ENCODE measurements at regions not wholly inside any gene's neighbourhood (a gene's known extent, or its start where the extent isn't known, plus 50 kb on each side); places are given as distances from the start of the nearest gene placed in this dataset.

DNA sequence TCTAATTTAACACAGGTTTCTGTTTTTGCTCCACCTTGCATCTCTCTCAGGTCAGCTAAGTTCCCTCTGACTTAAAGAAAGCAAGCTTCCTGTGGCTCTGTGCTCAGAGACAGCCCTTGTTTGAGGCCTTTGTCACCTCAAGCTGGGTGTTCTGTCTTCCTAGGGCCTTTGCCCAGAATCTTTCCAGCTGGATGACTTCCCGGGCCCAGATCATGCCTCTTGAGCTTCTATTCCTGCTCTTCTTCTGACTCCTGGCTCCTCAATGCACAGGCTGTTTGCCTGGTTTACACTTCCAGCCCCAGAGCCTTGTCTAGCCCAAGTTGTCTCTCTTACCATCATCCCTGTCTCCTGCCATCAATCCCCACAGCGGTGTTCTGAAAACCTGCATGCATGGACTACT, 300.6 kb downstream of the VPS13C start:
- H3K36me3 ChIP-seq (ENCODE audit: insufficient read depth, low read length): no peaks in the 10 kb centered on the region
- H3K4me1 ChIP-seq (ENCODE audit: insufficient read depth, low read length): no peaks in the 10 kb centered on the region
- H3K27ac ChIP-seq (ENCODE audit: low read depth, low read length): no peak overlapping the region
- H3K27me3 ChIP-seq (ENCODE audit: control insufficient read depth in 1 of 2, insufficient read depth in 2 of 2, low read length in 2 of 2): no peaks in the 10 kb centered on the region
- no peak overlapping the region for H3K4me3 ChIP-seq (ENCODE audit: low read depth in 1 of 2, low read length in 2 of 2)
- no peaks in the 10 kb centered on the region for H3K9me3 ChIP-seq (ENCODE audit: low read length)
- H3K9ac ChIP-seq (ENCODE audit: low read length): no peak overlapping the region

DNA sequence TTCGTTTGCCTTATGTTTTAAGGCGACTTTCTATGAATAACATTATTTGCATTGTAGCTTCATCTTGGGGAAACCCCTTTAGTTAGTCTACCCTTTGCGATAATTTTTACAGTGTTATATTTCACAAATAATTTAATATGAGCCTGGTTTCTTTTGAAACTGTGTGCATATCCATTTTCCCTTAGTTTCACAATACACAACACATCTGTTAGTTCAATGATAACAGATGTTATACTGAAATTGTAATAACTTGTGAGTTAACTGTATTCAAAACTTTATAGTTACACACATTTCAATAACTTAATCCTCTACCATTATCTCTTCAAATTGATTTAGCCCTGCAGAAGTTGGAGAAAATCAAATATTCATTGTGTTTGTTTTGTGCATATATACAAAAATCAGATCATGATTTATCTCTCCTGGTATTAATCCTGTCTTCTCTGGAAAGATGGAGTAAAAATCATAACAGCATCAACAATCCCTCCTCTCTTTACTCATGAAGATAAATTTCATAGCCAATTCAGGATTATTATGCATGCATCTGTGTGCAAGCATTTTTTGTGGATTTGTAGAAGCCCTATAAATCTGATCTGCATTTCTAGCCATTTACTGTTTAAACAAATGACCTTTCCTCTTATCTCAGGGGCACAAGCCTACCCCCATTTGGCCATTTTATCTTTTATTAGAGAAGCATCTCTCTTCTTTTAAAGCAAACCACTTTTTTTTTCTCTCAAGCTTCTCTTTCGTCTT, 304.0 kb downstream of the VPS13C start:
- Histone ChIP-seq H3K4me3 (ENCODE audit: low read depth in 1 of 2, low read length in 2 of 2) (no peak overlapping the region), H3K27ac (ENCODE audit: low read depth, low read length) (no peak overlapping the region), H3K9me3 (ENCODE audit: low read length) (no peaks in the 10 kb centered on the region), H3K4me1 (ENCODE audit: insufficient read depth, low read length) (no peaks in the 10 kb centered on the region), H3K9ac (ENCODE audit: low read length) (no peak overlapping the region), H3K36me3 (ENCODE audit: insufficient read depth, low read length) (no peaks in the 10 kb centered on the region), H3K27me3 (ENCODE audit: control insufficient read depth in 1 of 2, insufficient read depth in 2 of 2, low read length in 2 of 2) (no peaks in the 10 kb centered on the region)

DNA sequence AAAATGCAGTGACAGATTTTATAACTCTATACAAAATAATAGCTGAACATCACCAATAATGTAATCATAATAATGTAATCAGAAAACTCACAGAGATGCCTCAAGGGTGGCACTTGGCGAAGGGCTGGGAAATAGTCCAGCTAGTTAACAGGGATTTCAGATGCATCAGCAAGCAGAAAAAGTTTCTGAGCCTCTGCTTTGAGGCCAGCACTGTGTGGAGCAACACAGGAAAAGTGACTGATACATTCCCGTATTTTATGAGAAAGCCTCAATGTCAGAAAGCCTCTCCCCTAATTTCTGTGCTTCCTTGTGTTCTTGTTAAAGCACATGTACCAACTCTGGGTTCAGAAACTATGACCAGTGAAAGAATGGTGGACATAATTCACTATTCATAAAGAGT, 304.8 kb downstream of the VPS13C start:
- Histone ChIP-seq H3K27ac (ENCODE audit: low read depth, low read length) (no peak overlapping the region), H3K4me1 (ENCODE audit: insufficient read depth, low read length) (no peaks in the 10 kb centered on the region), H3K9me3 (ENCODE audit: low read length) (no peaks in the 10 kb centered on the region), H3K36me3 (ENCODE audit: insufficient read depth, low read length) (no peaks in the 10 kb centered on the region), H3K9ac (ENCODE audit: low read length) (no peak overlapping the region), H3K27me3 (ENCODE audit: control insufficient read depth in 1 of 2, insufficient read depth in 2 of 2, low read length in 2 of 2) (no peaks in the 10 kb centered on the region), H3K4me3 (ENCODE audit: low read depth in 1 of 2, low read length in 2 of 2) (no peak overlapping the region)

DNA sequence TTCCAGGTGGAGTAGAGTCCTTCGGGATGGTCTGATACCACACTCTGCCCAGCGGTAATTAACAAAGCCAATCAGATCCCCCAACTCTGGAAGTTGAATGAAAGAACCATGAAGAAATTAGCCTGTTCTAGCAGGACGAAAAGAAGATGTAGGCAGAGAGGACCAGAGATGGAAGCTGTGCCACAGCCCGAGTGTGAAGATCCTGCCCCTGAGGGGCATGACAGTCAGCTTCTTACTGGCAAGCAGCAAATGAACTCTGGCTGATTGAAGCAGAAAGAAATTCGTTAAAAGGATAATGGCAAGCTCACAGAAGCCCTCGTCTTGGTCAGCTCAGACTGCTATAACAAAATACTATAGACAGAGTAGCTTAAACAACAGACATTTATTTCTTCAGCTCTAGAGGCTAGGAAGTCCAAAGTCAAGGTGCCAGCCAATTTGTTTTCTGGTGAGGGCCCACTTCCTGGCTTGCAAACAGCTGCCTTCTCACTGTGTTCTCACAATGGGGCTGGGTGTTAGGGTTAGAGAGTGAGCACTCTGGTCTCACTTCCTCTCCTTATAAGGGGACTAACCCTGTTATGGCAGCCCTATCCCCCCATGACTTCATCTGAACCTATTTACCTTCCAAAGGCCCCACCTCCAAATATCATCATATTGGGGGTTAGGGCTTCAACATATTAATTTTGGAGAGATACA, 307.1 kb downstream of the VPS13C start:
- Histone ChIP-seq H3K4me1 (ENCODE audit: insufficient read depth, low read length) (no peaks in the 10 kb centered on the region), H3K36me3 (ENCODE audit: insufficient read depth, low read length) (no peaks in the 10 kb centered on the region), H3K27ac (ENCODE audit: low read depth, low read length) (no peak overlapping the region), H3K9ac (ENCODE audit: low read length) (no peak overlapping the region), H3K27me3 (ENCODE audit: control insufficient read depth in 1 of 2, insufficient read depth in 2 of 2, low read length in 2 of 2) (no peaks in the 10 kb centered on the region), H3K4me3 (ENCODE audit: low read depth in 1 of 2, low read length in 2 of 2) (no peak overlapping the region), H3K9me3 (ENCODE audit: low read length) (no peaks in the 10 kb centered on the region)

DNA sequence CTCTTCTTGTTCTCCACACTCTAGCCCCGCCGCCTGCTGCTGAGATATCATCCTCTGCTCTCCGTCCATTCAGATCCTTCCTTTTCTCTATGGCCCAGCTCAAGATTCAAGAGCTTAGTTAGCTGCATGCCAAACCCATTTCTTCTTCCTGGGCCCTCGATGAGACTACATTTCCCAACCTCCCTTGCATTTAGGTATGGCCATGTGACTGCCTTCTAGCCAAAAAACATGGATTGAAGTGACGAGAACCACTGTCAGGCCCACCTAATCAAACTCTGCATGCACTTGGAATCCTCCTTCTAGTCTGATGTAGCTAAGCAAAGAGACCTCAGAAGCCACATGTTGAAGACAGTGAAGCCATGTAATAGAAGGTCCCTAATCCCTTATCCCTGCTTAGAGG, 308.2 kb downstream of the VPS13C start:
- no peaks in the 10 kb centered on the region for H3K36me3 ChIP-seq (ENCODE audit: insufficient read depth, low read length)
- no peak overlapping the region for H3K27ac ChIP-seq (ENCODE audit: low read depth, low read length)
- H3K4me3 ChIP-seq (ENCODE audit: low read depth in 1 of 2, low read length in 2 of 2): no peak overlapping the region
- no peak overlapping the region for H3K9ac ChIP-seq (ENCODE audit: low read length)
- no peaks in the 10 kb centered on the region for H3K4me1 ChIP-seq (ENCODE audit: insufficient read depth, low read length)
- H3K9me3 ChIP-seq (ENCODE audit: low read length): no peaks in the 10 kb centered on the region
- no peaks in the 10 kb centered on the region for H3K27me3 ChIP-seq (ENCODE audit: control insufficient read depth in 1 of 2, insufficient read depth in 2 of 2, low read length in 2 of 2)

DNA sequence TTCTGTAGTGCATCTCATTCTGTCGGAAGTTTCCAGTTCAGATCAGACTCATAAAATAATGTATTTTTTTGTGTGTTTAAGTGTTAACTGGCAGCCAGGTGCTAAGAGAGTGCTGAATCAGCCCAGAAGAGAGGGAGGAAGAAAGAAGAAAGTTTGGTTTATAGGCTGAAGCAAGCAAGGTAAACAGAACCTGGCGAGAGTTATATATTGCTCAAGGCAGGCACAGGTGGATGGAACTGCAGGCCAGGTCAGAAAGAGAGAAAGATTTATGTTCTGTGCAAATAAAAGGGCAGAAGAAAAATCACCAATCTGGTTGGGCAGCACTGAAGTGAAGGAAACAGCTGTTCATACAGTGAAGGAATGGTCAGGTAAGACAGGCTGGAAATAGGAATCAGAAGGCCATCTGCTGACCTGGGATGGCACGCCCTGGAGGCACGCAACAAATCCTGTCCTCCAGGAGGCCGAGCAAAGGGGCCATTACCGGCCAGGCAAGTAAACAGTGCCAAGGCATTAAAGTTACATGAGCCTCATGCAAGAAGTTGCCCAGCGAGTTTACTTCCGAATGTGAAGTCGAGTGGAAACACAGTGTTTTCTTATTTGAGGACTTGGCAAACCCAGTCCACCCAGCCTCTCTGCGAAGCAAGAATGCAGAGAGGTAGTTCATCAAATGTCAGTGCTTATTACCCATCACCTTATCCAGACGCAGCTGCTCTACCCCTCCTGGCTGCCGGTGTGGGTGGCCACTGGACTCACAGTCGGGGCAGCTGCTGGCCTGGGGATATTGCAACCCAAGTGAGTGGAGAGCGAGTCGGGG, 309.8 kb downstream of the VPS13C start:
- Histone ChIP-seq H3K9ac (ENCODE audit: low read length) (no peak overlapping the region), H3K4me1 (ENCODE audit: insufficient read depth, low read length) (no peaks in the 10 kb centered on the region), H3K36me3 (ENCODE audit: insufficient read depth, low read length) (no peaks in the 10 kb centered on the region), H3K27me3 (ENCODE audit: control insufficient read depth in 1 of 2, insufficient read depth in 2 of 2, low read length in 2 of 2) (no peaks in the 10 kb centered on the region), H3K4me3 (ENCODE audit: low read depth in 1 of 2, low read length in 2 of 2) (no peak overlapping the region), H3K27ac (ENCODE audit: low read depth, low read length) (no peak overlapping the region), H3K9me3 (ENCODE audit: low read length) (no peaks in the 10 kb centered on the region)

DNA sequence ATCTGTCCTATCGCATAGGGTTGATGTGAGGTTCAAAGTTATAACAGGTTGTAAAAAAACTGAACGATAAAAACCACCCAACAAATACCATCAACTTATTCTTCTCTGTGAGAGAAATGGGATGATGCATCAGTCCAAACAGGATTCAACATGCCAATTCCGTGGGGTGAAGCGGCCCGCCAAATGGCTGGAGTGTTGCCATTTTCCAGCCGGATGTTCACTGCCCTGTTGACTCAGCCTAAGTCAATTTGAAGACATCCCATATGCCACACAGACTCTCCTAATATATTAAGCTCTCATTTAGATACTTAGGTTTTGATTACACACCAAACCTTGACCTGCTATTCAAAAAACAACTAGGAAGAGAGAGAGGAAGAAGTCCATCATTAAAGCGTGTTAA, 311.1 kb downstream of the VPS13C start:
- Histone ChIP-seq H3K4me1 (ENCODE audit: insufficient read depth, low read length) (no peaks in the 10 kb centered on the region), H3K27me3 (ENCODE audit: control insufficient read depth in 1 of 2, insufficient read depth in 2 of 2, low read length in 2 of 2) (no peaks in the 10 kb centered on the region), H3K27ac (ENCODE audit: low read depth, low read length) (no peak overlapping the region), H3K9me3 (ENCODE audit: low read length) (no peaks in the 10 kb centered on the region), H3K36me3 (ENCODE audit: insufficient read depth, low read length) (no peaks in the 10 kb centered on the region), H3K4me3 (ENCODE audit: low read depth in 1 of 2, low read length in 2 of 2) (no peak overlapping the region), H3K9ac (ENCODE audit: low read length) (no peak overlapping the region)

DNA sequence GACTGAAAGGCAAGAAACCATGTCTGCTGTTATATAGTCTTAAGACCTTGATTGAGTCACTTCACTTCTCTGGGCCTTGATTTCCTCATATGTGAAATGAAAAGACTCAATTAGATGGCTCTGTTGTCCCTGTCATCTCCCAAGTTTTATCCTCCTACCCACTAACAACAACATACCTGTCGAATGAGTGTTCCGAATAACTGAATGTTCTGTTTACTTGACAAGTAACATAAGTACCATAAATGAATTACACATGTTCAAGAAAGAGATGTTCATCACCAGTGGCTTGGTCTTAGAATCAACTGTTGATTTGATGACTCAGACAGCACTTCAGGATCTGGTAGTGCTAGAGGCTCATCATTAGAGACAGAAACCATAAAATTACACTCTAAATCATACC, 311.7 kb downstream of the VPS13C start:
- Histone ChIP-seq H3K27ac (ENCODE audit: low read depth, low read length) (no peak overlapping the region), H3K9me3 (ENCODE audit: low read length) (no peaks in the 10 kb centered on the region), H3K27me3 (ENCODE audit: control insufficient read depth in 1 of 2, insufficient read depth in 2 of 2, low read length in 2 of 2) (no peaks in the 10 kb centered on the region), H3K4me1 (ENCODE audit: insufficient read depth, low read length) (no peaks in the 10 kb centered on the region), H3K9ac (ENCODE audit: low read length) (no peak overlapping the region), H3K4me3 (ENCODE audit: low read depth in 1 of 2, low read length in 2 of 2) (no peak overlapping the region), H3K36me3 (ENCODE audit: insufficient read depth, low read length) (no peaks in the 10 kb centered on the region)

DNA sequence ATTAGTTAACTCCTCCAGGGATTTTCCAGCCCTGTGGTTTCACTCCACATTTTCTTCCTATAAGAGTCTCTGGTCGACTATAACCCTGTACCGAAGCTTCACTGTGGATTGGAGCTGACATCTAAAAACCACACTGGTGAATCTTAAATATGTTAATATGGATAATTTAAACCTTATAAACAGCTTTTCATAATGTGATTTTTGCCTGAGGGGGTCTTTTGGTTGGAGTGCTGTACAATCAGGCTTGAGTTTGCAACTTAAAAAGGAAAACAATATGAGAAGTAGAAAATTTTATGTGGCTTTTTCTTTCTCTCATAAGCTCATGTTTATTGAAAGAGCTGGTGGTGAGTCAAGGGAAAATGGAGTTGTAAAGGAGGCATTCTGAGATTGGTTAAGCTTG, 313.7 kb downstream of the VPS13C start:
- Histone ChIP-seq H3K4me1 (ENCODE audit: insufficient read depth, low read length) (no peaks in the 10 kb centered on the region), H3K27ac (ENCODE audit: low read depth, low read length) (no peak overlapping the region), H3K36me3 (ENCODE audit: insufficient read depth, low read length) (no peaks in the 10 kb centered on the region), H3K27me3 (ENCODE audit: control insufficient read depth in 1 of 2, insufficient read depth in 2 of 2, low read length in 2 of 2) (no peaks in the 10 kb centered on the region), H3K9me3 (ENCODE audit: low read length) (no peaks in the 10 kb centered on the region), H3K4me3 (ENCODE audit: low read depth in 1 of 2, low read length in 2 of 2) (no peak overlapping the region), H3K9ac (ENCODE audit: low read length) (no peak overlapping the region)

DNA sequence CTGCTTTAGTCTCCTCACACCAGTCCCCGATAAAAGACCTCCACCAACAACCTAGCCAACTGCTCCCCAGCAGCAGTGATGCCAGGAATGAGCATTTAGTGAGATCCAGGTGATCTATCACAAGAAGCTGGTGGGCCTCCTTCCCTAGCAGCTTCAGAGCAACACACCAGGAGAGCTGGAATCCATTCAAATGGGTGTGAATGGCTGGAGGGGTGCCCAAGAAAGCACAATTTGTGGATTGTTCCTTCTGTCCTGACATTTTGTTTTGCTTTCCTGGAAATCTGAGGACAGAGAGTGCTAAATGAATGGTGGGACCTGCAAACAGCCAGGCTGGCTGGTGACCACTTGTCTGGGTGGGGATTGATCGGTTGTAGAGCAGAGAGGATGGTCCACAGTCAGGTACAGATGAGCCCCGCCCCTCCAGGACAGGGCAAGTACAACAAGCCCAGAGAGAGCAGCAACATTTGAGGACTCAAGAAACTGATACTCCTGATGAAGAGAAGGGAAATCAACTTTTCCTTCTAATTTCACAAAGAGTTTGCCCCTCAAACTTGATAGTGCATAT, 316.8 kb downstream of the VPS13C start:
- Histone ChIP-seq H3K36me3 (ENCODE audit: insufficient read depth, low read length) (no peaks in the 10 kb centered on the region), H3K9ac (ENCODE audit: low read length) (no peak overlapping the region), H3K27ac (ENCODE audit: low read depth, low read length) (no peak overlapping the region), H3K9me3 (ENCODE audit: low read length) (no peaks in the 10 kb centered on the region), H3K4me3 (ENCODE audit: low read depth in 1 of 2, low read length in 2 of 2) (no peak overlapping the region), H3K27me3 (ENCODE audit: control insufficient read depth in 1 of 2, insufficient read depth in 2 of 2, low read length in 2 of 2) (no peaks in the 10 kb centered on the region), H3K4me1 (ENCODE audit: insufficient read depth, low read length) (no peaks in the 10 kb centered on the region)

DNA sequence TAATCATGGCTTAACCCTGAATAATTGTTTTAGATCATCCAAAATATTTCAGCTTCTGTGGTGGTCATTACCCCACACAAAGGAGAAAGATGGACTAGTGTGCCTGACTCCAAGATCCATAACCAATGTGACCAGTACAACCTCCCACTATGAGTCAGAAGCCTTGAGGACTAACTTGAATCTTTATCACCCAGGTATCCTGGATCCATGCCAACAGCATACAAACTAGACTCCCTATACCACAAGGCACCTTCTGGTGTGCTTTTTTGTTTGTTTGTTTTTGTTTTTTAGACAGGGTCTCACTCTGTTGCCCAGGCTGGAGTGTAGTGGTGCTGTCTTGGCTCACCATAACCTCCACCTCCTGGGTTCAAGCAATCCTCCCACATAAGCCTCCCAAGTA, 317.7 kb downstream of the VPS13C start:
- Histone ChIP-seq H3K9ac (ENCODE audit: low read length) (no peak overlapping the region), H3K4me3 (ENCODE audit: low read depth in 1 of 2, low read length in 2 of 2) (no peak overlapping the region), H3K27ac (ENCODE audit: low read depth, low read length) (no peak overlapping the region), H3K4me1 (ENCODE audit: insufficient read depth, low read length) (no peaks in the 10 kb centered on the region), H3K27me3 (ENCODE audit: control insufficient read depth in 1 of 2, insufficient read depth in 2 of 2, low read length in 2 of 2) (no peaks in the 10 kb centered on the region), H3K36me3 (ENCODE audit: insufficient read depth, low read length) (no peaks in the 10 kb centered on the region), H3K9me3 (ENCODE audit: low read length) (no peaks in the 10 kb centered on the region)

Measured in muscle layer of colon (tissue), 2 donors.